DLD1 (cell line): ENCODE measurements at regions not wholly inside any gene's neighbourhood (a gene's known extent, or its start where the extent isn't known, plus 50 kb on each side); places are given as distances from the start of the nearest gene placed in this dataset.

Experiments used
- in situ Hi-C: cut with HindIII; loops from 2 replicates; pipeline ENCODE4 v1.10.0; 2017; ENCODE audit warnings: low sequenced_read_pairs

DNA sequence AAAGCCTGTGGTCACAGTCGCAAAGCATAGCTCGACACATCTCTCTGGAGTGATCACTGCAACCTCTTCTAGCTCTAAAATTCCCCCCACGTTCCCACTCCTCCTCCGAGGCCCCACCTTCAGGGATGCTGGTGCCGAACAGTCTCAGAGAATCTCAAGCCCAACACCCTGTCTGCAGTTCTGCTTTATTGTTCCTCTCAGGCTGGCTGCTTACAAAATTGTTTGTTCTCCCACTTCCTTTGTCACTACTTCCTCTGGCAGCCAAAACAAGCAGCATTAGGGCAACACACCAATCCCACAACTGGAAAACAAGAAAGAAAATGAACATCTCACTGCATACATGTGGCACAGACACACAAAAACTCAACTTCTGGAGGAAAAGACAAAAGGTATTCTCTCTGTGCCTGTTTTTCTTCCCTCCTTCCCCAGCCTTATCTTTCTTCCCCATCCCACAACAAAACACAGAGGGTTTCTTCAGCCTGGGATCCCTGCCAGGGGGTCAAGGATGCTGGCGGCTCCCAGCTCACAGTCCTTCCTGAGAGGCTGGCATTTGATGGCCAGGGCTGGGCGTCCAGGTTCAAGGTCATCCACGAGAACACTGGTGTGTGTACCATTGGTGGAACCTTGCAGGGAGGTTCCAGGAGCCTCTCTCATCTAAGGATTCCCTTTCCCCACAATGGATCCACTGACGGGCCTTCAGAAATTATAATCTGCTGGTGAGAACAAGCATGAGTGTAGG is 108.4 kb downstream of the TMCO5A start:
- in situ Hi-C loops = no loop called here

DNA sequence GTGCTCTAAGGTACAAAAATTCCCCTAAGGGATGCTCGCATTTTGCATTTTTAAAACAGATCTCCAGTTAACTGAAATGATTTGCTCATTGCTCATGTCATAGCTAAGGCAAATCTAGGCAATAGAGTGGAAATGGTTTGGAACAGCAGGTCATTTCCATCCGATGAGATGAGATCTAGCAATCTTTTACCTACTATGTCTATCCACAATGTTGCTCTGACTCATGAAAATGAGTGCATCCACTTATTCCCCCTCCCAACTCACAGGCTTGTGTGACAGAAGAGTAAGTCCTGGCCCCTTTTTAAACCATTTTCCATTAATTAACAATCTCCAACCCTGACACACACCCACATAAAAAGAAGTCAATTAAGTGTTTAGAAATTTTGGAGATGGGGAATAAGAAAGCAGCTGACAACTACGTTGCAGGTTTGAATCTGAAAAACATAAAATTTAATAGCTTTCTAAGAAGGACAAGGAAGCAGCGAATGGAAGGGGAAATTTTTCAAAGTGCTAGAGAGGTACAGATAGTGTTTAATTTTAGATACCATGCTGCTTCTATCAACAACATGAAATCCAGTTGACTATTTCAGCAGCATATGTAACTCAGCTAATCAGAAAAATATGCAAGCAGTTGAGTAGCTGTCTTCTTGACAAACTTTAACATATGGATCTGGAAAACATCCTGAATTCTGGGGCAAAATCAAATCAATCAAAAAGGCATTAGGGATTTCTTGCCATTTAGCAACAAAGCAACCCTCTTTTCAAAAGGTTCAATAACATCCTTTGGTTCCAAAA is 112.0 kb downstream of the TMCO5A start:
- in situ Hi-C loops = no loop called here

DNA sequence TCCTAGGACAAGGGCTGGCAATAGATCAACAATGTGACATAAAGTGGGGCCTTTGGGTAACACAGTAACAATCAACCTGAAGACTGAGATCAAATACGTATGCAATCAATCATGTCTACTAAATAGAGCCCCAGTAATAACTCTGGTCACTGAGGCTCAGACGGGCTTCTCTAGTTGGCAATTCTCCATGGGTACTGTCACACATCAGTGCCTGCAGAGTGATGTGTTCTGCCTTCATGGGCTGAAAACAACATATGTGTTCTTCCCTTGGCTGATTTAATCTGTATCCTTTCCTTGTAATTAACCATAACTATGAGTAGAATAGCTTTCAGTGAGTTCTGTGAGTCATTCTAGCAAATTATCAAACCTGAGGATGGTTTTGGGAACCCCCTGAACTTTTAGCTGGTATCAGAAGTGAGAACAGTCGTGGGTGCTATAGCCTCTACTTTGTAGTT is 113.6 kb downstream of the TMCO5A start:
- in situ Hi-C loops = no loop called here

- in situ Hi-C loops = no loop called here
Measured at GRCh38 chr15:38049891-38050290, 115.5 kb downstream of the TMCO5A start.

GRCh38 chr15:38050529-38051448 is 116.3 kb downstream of the TMCO5A start:
- in situ Hi-C loops = no loop called here

DNA sequence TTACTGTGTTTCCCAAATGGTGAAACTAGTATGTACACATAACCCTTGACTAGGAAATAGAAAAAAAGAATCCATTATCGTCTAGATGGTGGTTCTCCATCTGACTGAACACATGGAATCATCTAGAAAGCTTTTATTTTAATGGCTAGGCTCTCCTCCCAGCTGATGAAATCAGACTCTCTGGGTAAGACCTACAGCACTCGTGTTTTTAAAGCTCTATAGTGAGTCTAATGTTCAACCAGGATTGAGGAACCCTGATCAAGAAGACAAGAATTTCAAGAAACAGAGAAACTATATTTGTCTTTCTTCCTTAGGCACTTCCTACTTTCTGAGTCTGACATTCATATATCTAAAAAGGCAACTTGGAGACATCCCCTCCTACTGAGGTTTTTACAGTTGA is 118.8 kb downstream of the TMCO5A start:
- in situ Hi-C loops = no loop called here

DNA sequence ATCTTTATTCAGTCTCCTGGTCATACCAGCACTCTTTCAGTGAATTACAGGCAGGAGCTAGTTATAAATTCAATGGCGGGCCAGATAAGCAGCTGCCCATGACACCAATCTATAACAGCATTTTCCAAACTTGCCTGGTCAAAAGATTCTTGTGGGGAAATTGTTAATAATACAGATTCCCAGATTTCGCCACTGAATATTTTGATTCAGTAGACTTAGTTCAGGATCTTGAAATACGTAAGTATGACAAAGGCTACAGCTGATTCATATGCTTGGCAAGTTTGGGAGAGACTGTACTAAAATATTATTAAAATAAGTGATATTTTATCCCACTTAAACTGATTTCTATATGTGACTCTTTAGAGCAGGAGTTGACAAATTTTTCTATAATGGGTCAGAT is 119.3 kb downstream of the TMCO5A start:
- in situ Hi-C loops = no loop called here

DNA sequence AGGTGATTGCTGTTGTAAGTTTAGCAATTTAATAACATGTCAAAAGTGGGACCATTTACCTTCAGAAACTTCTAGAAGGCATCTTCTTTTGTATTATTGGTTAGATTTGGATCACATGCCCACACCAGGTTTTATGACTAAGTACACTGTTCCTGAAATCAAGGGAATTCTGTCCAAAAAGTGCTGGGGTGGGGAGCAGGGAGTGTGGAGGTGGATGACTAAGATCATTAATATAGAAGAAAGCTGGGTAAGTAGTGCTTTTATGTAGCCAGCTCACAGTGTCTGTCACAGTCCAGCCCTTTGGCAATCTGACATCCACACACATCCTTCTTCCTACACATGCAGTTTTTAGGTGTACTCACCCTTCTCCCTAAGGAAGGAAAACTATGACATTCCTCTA is 120.0 kb downstream of the TMCO5A start:
- in situ Hi-C loops = no loop called here

- in situ Hi-C loops = no loop called here
Measured at GRCh38 chr15:38058596-38059075, 124.2 kb downstream of the TMCO5A start.

GRCh38 chr15:38059665-38060064 is 125.2 kb downstream of the TMCO5A start:
- in situ Hi-C loops = no loop called here

GRCh38 chr15:38061856-38062649 is 127.6 kb downstream of the TMCO5A start:
- in situ Hi-C loops = no loop called here

DNA sequence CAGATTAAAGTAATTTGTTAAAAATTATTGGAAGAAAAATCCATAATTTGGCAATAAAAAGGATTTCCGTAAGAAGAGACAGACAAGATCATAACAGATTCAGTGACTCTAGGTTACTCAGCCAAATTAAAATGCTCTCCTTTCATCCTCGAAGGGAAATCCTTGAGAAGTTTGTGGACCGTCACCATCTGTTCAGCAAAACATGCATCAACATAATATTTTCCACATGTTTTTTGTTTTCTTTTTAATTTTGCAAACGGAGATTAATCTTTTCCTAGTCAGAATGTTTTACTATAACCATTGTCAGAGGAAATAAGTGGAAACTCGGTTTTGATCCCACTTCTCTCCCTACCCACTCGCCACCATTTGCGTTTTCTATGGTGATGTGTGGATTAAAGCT is 128.3 kb downstream of the TMCO5A start:
- in situ Hi-C loops = no loop called here

DNA sequence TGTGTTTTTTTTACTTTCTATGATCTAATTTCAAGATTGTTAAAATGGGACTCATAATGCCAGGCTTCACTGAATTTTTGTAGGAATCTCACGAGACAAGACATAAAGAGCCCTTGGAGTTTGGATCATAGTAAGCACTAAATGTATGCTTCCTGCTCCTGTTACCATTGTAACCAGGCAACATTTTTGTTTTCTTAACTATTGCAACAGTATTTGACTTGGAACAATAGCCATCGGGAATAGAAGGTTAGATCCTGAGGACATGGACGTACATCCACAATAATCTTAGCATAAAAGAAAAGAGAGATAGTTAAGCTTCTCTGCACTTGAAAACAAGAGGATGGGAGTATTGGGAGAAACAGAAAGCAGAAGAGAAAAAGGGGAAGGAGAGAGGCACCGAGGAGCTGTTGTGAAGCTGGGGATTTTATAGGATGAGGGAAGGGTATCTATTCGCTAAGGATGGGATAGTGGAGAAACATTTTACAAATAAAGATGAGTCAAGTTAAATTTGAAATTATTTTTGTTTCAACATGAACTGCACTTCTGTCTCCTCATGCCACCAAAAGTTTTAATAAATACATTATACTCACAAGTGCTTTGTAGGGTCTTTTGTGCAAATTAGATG is 131.4 kb downstream of the TMCO5A start:
- in situ Hi-C loops = no loop called here

GRCh38 chr15:38066612-38067011 is 132.2 kb downstream of the TMCO5A start:
- in situ Hi-C loops = no loop called here

DNA sequence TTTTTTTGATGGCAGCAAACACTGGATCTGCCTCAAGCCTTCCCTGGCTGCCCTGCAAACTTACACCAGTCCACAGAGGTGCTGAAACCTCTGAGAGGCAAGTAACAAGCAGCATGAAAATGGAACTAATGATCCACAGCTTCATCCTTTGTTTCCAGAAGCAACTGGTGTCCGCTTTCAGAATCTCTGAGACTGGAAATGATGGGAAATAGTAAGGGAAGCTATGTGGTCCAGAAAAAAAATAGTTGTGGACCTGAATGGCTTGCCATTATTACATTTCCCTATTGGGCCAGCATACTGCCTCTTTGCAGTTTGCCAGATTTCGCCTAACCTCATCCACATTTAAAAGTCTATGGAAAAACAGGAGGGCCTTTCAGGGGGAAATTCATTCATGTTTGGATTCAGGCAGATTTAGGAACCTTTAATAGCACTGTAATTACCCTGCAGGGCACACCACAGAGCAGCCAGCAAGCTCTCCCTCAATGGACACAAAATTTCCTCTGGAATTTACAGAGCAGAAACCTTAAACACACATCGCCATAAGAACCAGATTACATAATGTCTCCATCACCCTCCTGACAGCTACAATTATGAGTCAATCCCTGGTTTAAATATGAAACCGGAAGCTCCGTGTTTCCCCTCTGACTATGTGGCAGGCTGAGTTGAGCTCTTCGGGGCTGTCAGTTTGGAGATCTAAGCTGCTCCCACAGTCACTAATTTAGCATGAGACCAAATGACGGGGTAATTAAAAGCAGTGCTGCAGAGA is 134.4 kb downstream of the TMCO5A start:
- in situ Hi-C loops = no loop called here

DNA sequence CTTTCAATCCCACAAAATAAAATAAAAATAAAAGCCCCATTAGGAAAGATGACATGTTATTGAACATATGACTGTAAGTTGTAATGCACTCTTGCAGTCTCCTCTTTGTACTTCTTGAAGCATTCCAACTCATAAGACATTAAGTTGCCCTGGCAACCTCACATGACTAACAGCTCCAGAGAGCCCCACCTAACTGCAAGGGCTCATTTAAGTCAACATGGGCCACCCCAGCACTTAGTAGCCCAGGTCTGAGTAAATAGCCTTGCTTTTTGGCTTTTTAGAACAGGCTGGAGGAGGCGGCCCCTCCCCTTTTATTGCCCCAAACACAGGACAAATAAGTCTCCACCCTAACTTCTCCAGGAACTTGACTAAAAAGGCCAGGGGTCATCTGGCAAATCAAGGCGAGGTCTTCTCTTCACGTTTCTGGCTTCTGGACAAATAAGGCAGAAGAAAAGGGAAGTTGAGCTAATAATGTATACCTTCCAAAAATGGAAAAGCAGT is 135.1 kb downstream of the TMCO5A start:
- in situ Hi-C loops = no loop called here

DNA sequence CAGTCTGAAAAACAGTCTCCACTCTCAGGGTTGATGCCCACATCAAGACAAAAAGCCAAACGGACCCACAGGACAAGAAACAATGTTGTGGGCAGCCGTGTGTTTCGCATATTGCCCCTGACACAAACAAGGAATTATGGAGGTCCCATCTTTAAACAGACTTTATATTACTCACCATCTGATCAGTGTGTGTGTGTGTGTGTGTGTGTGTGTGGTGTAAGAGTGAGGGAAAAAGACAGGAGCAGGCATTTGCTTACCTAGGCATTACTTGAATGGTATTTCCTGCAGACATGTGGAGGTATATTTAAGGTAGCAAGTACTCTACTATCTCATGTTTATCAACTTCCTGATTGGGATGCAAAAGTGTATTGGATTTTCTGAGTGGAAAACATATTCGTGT is 136.3 kb downstream of the TMCO5A start:
- in situ Hi-C loops = no loop called here

DNA sequence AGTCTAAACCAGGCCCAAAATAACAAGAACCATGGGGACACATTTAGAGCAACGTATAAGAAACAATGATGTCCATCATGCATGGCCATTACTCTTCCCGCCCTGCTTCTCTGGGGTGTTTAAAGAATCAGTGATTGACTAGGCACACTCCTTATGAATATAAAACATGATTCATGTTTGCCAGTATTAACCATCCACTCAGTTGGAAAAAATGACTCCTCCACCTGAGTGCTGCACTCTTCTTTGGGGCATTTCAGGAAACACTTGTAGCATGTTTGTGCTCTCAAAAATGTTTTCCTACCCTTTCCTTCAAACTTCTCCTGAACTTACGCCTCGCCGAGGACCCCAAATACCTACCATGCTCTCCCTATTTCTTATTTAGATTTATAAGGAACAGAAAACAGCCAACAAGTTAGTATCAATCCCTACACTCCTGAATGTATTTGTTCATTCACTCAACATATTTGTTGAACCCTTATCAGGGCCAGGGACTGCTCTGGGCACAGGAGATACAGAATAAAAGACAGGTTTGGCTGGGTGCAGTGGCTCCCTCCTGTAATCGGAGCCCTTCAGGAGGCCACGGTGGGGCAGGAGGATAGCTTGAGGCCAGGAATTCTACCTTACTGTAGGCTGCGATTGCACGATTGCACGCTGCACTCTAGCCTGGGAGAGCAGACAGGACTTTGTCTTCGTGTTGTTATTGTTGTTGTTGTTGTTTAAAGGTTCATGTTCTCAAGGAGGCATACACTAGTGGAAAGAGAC is 137.0 kb downstream of the TMCO5A start:
- in situ Hi-C loops = no loop called here
